Suprapubic skin (tissue), 4 donors: ENCODE measurements at regions not wholly inside any gene's neighbourhood (a gene's known extent, or its start where the extent isn't known, plus 50 kb on each side); places are given as distances from the start of the nearest gene placed in this dataset.

ENCODE experiments used
- DNase-seq, 2 donors: peaks; one replicate each; pipeline ENCODE4 v3.0.0-alpha.2; 2019; ENCODE audit warnings: low spot score in 2 of 2
- H3K27ac ChIP-seq: fragments of 200-600 bp; sonication (generic); one replicate; pipeline ENCODE4 v1.5.1; 2019
- H3K27me3 ChIP-seq: fragments of 200-600 bp; sonication (generic); one replicate; pipeline ENCODE4 v1.5.1; 2019
- H3K36me3 ChIP-seq: fragments of 200-600 bp; sonication (generic); one replicate; pipeline ENCODE4 v1.5.1; 2019
- H3K4me1 ChIP-seq: fragments of 200-600 bp; sonication (generic); one replicate; pipeline ENCODE4 v1.5.1; 2019
- H3K4me3 ChIP-seq: fragments of 200-600 bp; sonication (generic); one replicate; pipeline ENCODE4 v1.5.1; 2019; ENCODE audit warnings: mild to moderate bottlenecking
- H3K9me3 ChIP-seq: fragments of 200-600 bp; sonication (generic); one replicate; pipeline ENCODE4 v1.5.1; 2019
- CTCF ChIP-seq, 2 donors: fragments of 200-600 bp in 1 of 2; fragments of 450-650 bp in 1 of 2; sonication (generic) in 1 of 2; IDR thresholded peaks; one replicate each; pipeline ENCODE4 v1.5.1; 2016 to 2019; ENCODE audit warnings: antibody characterized with exemption in 2 of 2, mild to moderate bottlenecking in 1 of 2, moderate library complexity in 1 of 2
- EP300 ChIP-seq: sonication (generic); formaldehyde crosslinking; IDR thresholded peaks from one replicate; pipeline ENCODE4 v1.6.1; 2017; ENCODE audit warnings: antibody characterized with exemption
- POLR2A ChIP-seq, 2 donors: fragments of 450-650 bp; IDR thresholded peaks; one replicate each; pipeline ENCODE4 v1.6.1; 2017; ENCODE audit warnings: antibody characterized with exemption in 2 of 2, mild to moderate bottlenecking in 2 of 2, moderate library complexity in 2 of 2
- POLR2AphosphoS5 ChIP-seq, 3 donors: sonication (generic); formaldehyde crosslinking; IDR thresholded peaks; one replicate each; pipeline ENCODE4 v1.6.1; 2017; ENCODE audit warnings: antibody characterized with exemption in 3 of 3
- WGBS: methylation state at CpG from one replicate; pipeline ENCODE4 v1.1.5; 2018; 5-methylcytosine and 5-hydroxymethylcytosine counted together

- DNase-seq, result no peak
- no peaks in the 10 kb centered on the region for H3K4me1 ChIP-seq
- H3K36me3 ChIP-seq, result no peaks in the 10 kb centered on the region
- peaks cover 30% of the 10 kb centered on the region for H3K27me3 ChIP-seq
- H3K4me3 ChIP-seq, result no peak overlapping the region
- H3K9me3 ChIP-seq, result no peaks in the 10 kb centered on the region
- 71% methylated on average over 5 of the region's 5 CpGs for WGBS
- no peak overlapping the region for H3K27ac ChIP-seq
- TF ChIP-seq POLR2A (IDR thresholded peaks at IDR 0.05) (no peak), CTCF (IDR thresholded peaks at IDR 0.05) (no peak), POLR2AphosphoS5 (IDR thresholded peaks at IDR 0.05) (no peak), EP300 (no peak)
Measured at GRCh38 chr1:30314591-30314990, 408.8 kb downstream of the MATN1 start.

GRCh38 chr1:30313584-30313983 is 409.8 kb downstream of the MATN1 start:
- no peak for TF ChIP-seq POLR2AphosphoS5 (IDR thresholded peaks at IDR 0.05)
- no peak for TF ChIP-seq CTCF (IDR thresholded peaks at IDR 0.05)
- TF ChIP-seq POLR2A (IDR thresholded peaks at IDR 0.05), result no peak
- TF ChIP-seq EP300, result no peak
- peak in 1 of 2 donors; percentile 54 for DNase-seq
- H3K27ac ChIP-seq, result no peak overlapping the region
- WGBS, result 60% methylated on average over 5 of the region's 5 CpGs
- H3K4me3 ChIP-seq, result no peak overlapping the region
- H3K9me3 ChIP-seq, result no peaks in the 10 kb centered on the region
- peaks cover 30% of the 10 kb centered on the region for H3K27me3 ChIP-seq
- H3K36me3 ChIP-seq, result no peaks in the 10 kb centered on the region
- H3K4me1 ChIP-seq, result no peaks in the 10 kb centered on the region

GRCh38 chr1:30313176-30313575 is 410.2 kb downstream of the MATN1 start:
- Histone ChIP-seq H3K4me3 (no peak overlapping the region), H3K9me3 (no peaks in the 10 kb centered on the region), H3K27me3 (peaks cover 27% of the 10 kb centered on the region), H3K27ac (no peak overlapping the region), H3K4me1 (no peaks in the 10 kb centered on the region), H3K36me3 (no peaks in the 10 kb centered on the region)
- DNase-seq, result peak in 1 of 2 donors; percentile 29
- WGBS, result 81% methylated on average over 5 of the region's 6 CpGs
- no peak for TF ChIP-seq CTCF (IDR thresholded peaks at IDR 0.05)
- TF ChIP-seq POLR2AphosphoS5 (IDR thresholded peaks at IDR 0.05), result no peak
- no peak for TF ChIP-seq POLR2A (IDR thresholded peaks at IDR 0.05)
- no peak for TF ChIP-seq EP300

DNA sequence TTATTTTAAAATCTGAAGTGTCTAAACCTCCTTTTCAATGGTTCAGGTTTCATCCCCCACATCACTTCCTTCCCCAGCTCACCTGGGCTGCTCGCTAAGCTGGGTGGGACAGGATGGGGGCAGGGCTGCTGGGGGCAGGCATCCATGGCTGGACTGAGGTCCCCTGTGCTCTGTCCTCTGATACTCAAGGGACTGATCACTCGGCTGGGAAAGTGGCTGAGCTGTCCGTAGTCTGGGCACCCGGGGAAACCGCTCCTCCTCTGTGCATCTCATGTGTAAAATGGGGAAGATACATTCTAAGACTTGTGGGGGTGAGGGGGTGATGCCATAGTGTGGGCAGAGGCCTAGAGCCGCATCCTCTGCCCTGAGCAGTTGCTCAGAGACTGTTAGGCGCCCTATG is 411.2 kb downstream of the MATN1 start:
- H3K27ac ChIP-seq, result no peak overlapping the region
- WGBS, result 75% methylated on average over 7 of the region's 7 CpGs
- H3K9me3 ChIP-seq, result no peaks in the 10 kb centered on the region
- peak in 1 of 2 donors; percentile 45 for DNase-seq
- no peak overlapping the region for H3K4me3 ChIP-seq
- peaks cover 33% of the 10 kb centered on the region for H3K27me3 ChIP-seq
- H3K36me3 ChIP-seq, result no peaks in the 10 kb centered on the region
- no peaks in the 10 kb centered on the region for H3K4me1 ChIP-seq
- TF ChIP-seq POLR2A (IDR thresholded peaks at IDR 0.05), result no peak

- H3K4me1 ChIP-seq, result no peaks in the 10 kb centered on the region
- no peak overlapping the region for H3K27ac ChIP-seq
- peaks cover 36% of the 10 kb centered on the region for H3K27me3 ChIP-seq
- no peaks in the 10 kb centered on the region for H3K36me3 ChIP-seq
- no peak overlapping the region for H3K4me3 ChIP-seq
- no peaks in the 10 kb centered on the region for H3K9me3 ChIP-seq
- TF ChIP-seq CTCF (IDR thresholded peaks at IDR 0.05), result no peak
- TF ChIP-seq EP300, result no peak
- no peak for TF ChIP-seq POLR2A (IDR thresholded peaks at IDR 0.05)
- no peak for TF ChIP-seq POLR2AphosphoS5 (IDR thresholded peaks at IDR 0.05)
- 92% methylated on average over 1 of the region's 1 CpG for WGBS
- peak in 1 of 2 donors; percentile 64 for DNase-seq
Measured at GRCh38 chr1:30311749-30312148, 411.6 kb downstream of the MATN1 start.
